ENCODE measurements at regions not wholly inside any gene's neighbourhood (a gene's known extent, or its start where the extent isn't known, plus 50 kb on each side); places are given as distances from the start of the nearest gene placed in this dataset.

DNA sequence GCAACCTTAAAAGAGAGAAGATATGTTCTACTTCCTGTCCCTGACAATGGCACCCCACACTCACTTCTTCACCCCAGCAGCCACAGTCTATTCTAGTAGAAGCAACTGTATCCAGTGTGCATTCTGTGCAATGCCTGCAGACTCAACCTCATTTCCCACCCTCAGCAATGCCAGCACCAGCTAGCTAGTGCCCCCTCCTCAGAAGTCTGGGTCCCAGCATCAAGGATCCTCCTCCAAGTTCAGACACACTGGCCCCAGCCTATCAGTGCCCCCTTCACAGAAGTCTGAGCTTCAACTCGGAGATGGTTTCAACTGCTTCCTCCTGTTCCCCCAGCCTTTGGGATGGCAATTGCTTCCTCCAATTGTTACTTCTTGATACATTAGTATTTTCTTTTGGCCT is 268.3 kb downstream of the MEX3B start:
- TF ChIP-seq, protein P1, sequence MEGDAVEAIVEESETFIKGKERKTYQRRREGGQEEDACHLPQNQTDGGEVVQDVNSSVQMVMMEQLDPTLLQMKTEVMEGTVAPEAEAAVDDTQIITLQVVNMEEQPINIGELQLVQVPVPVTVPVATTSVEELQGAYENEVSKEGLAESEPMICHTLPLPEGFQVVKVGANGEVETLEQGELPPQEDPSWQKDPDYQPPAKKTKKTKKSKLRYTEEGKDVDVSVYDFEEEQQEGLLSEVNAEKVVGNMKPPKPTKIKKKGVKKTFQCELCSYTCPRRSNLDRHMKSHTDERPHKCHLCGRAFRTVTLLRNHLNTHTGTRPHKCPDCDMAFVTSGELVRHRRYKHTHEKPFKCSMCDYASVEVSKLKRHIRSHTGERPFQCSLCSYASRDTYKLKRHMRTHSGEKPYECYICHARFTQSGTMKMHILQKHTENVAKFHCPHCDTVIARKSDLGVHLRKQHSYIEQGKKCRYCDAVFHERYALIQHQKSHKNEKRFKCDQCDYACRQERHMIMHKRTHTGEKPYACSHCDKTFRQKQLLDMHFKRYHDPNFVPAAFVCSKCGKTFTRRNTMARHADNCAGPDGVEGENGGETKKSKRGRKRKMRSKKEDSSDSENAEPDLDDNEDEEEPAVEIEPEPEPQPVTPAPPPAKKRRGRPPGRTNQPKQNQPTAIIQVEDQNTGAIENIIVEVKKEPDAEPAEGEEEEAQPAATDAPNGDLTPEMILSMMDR (IDR thresholded peaks at IDR 0.05) = no peak
- TF ChIP-seq EZH2phosphoT487 (IDR thresholded peaks at IDR 0.05; ENCODE audit: borderline replicate concordance, low read depth) (no peak), FOXM1 (IDR thresholded peaks at IDR 0.05; ENCODE audit: low read depth) (no peak), MEF2A (IDR thresholded peaks at IDR 0.05; ENCODE audit: borderline replicate concordance, low read depth) (no peak), RAD21 (IDR thresholded peaks at IDR 0.05; ENCODE audit: low read length) (no peak), POLR2AphosphoS5 (IDR thresholded peaks at IDR 0.05; ENCODE audit: low read depth, low read length) (no peak), EP300 (IDR thresholded peaks at IDR 0.05; ENCODE audit: borderline replicate concordance in 1 of 2, low read depth in 1 of 2, low read length in 1 of 2) (no peak), RFX5 (IDR thresholded peaks at IDR 0.05; ENCODE audit: low read length) (no peak), YY1 (IDR thresholded peaks at IDR 0.05; ENCODE audit: low read depth) (no peak)
- TF ChIP-seq, protein P2, sequence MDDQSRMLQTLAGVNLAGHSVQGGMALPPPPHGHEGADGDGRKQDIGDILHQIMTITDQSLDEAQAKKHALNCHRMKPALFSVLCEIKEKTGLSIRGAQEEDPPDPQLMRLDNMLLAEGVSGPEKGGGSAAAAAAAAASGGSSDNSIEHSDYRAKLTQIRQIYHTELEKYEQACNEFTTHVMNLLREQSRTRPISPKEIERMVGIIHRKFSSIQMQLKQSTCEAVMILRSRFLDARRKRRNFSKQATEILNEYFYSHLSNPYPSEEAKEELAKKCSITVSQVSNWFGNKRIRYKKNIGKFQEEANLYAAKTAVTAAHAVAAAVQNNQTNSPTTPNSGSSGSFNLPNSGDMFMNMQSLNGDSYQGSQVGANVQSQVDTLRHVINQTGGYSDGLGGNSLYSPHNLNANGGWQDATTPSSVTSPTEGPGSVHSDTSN (IDR thresholded peaks at IDR 0.05) = no peak
- TF ChIP-seq, protein P3, sequence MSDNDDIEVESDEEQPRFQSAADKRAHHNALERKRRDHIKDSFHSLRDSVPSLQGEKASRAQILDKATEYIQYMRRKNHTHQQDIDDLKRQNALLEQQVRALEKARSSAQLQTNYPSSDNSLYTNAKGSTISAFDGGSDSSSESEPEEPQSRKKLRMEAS (IDR thresholded peaks at IDR 0.05; ENCODE audit: low read depth) = no peak
- TF ChIP-seq, protein P4, sequence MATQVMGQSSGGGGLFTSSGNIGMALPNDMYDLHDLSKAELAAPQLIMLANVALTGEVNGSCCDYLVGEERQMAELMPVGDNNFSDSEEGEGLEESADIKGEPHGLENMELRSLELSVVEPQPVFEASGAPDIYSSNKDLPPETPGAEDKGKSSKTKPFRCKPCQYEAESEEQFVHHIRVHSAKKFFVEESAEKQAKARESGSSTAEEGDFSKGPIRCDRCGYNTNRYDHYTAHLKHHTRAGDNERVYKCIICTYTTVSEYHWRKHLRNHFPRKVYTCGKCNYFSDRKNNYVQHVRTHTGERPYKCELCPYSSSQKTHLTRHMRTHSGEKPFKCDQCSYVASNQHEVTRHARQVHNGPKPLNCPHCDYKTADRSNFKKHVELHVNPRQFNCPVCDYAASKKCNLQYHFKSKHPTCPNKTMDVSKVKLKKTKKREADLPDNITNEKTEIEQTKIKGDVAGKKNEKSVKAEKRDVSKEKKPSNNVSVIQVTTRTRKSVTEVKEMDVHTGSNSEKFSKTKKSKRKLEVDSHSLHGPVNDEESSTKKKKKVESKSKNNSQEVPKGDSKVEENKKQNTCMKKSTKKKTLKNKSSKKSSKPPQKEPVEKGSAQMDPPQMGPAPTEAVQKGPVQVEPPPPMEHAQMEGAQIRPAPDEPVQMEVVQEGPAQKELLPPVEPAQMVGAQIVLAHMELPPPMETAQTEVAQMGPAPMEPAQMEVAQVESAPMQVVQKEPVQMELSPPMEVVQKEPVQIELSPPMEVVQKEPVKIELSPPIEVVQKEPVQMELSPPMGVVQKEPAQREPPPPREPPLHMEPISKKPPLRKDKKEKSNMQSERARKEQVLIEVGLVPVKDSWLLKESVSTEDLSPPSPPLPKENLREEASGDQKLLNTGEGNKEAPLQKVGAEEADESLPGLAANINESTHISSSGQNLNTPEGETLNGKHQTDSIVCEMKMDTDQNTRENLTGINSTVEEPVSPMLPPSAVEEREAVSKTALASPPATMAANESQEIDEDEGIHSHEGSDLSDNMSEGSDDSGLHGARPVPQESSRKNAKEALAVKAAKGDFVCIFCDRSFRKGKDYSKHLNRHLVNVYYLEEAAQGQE (IDR thresholded peaks at IDR 0.05; ENCODE audit: low read depth, low read length) = no peak
